Thyroid gland (tissue), 4 donors: ENCODE measurements at regions not wholly inside any gene's neighbourhood (a gene's known extent, or its start where the extent isn't known, plus 50 kb on each side); places are given as distances from the start of the nearest gene placed in this dataset.

Experiments
- POLR2A ChIP-seq, 2 donors: fragments of 450-650 bp; IDR thresholded peaks; one replicate each; pipeline ENCODE4 v1.6.1; 2017; ENCODE audit warnings: antibody characterized with exemption in 2 of 2, mild to moderate bottlenecking in 2 of 2, moderate library complexity in 1 of 2
- TF ChIP-seq, protein P1 (sequence below), 6 experiments: fragments of 200-600 bp in 3 of 6; fragments of 450-650 bp in 3 of 6; sonication (generic) in 3 of 6; IDR thresholded peaks; one replicate each; pipeline ENCODE4 v1.5.1; 2016 to 2019; ENCODE audit warnings: antibody characterized with exemption in 6 of 6, mild to moderate bottlenecking in 2 of 6, inconsistent platforms in 1 of 6, moderate library complexity in 1 of 6

GRCh38 chr14:92241966-92242595 is 80.9 kb upstream of the SLC24A4 start:
- TF ChIP-seq, protein P1, sequence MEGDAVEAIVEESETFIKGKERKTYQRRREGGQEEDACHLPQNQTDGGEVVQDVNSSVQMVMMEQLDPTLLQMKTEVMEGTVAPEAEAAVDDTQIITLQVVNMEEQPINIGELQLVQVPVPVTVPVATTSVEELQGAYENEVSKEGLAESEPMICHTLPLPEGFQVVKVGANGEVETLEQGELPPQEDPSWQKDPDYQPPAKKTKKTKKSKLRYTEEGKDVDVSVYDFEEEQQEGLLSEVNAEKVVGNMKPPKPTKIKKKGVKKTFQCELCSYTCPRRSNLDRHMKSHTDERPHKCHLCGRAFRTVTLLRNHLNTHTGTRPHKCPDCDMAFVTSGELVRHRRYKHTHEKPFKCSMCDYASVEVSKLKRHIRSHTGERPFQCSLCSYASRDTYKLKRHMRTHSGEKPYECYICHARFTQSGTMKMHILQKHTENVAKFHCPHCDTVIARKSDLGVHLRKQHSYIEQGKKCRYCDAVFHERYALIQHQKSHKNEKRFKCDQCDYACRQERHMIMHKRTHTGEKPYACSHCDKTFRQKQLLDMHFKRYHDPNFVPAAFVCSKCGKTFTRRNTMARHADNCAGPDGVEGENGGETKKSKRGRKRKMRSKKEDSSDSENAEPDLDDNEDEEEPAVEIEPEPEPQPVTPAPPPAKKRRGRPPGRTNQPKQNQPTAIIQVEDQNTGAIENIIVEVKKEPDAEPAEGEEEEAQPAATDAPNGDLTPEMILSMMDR (IDR thresholded peaks at IDR 0.05), result no peak
- no peak for TF ChIP-seq POLR2A (IDR thresholded peaks at IDR 0.05)
